Progenitor cell of endocrine pancreas (in vitro differentiated cells): ENCODE measurements at regions not wholly inside any gene's neighbourhood (a gene's known extent, or its start where the extent isn't known, plus 50 kb on each side); places are given as distances from the start of the nearest gene placed in this dataset.

Source experiments
- DNase-seq: peaks from one replicate; pipeline ENCODE4 v3.0.0; 2021; ENCODE audit warnings: low spot score; ENCODE audit not compliant: unreplicated experiment
- H3K27ac Mint-ChIP-seq: 2 replicates; pipeline ENCODE4 v1.8.0; 2021; ENCODE audit warnings: mild to moderate bottlenecking, moderate library complexity, mixed read lengths
- H3K27me3 Mint-ChIP-seq: 2 replicates; pipeline ENCODE4 v1.8.0; 2021; ENCODE audit warnings: mixed read lengths
- H3K36me3 Mint-ChIP-seq: 2 replicates; pipeline ENCODE4 v1.8.0; 2022; ENCODE audit warnings: mixed read lengths; ENCODE audit not compliant: insufficient read depth
- H3K4me1 Mint-ChIP-seq: 2 replicates; pipeline ENCODE4 v1.8.0; 2021; ENCODE audit warnings: low read depth, mixed read lengths
- H3K4me3 Mint-ChIP-seq: 2 replicates; pipeline ENCODE4 v1.8.0; 2021; ENCODE audit warnings: low read depth, mild to moderate bottlenecking, moderate library complexity, mixed read lengths
- H3K9me3 Mint-ChIP-seq: 2 replicates; pipeline ENCODE4 v1.8.0; 2021; ENCODE audit warnings: low read depth, mixed read lengths
- TF ChIP-seq, protein P1 (sequence below): fragments of 200-600 bp; sonication (generic); IDR thresholded peaks from one replicate; pipeline ENCODE4 v1.5.0; 2021; ENCODE audit warnings: antibody characterized with exemption, mild to moderate bottlenecking; ENCODE audit not compliant: unreplicated experiment

DNA sequence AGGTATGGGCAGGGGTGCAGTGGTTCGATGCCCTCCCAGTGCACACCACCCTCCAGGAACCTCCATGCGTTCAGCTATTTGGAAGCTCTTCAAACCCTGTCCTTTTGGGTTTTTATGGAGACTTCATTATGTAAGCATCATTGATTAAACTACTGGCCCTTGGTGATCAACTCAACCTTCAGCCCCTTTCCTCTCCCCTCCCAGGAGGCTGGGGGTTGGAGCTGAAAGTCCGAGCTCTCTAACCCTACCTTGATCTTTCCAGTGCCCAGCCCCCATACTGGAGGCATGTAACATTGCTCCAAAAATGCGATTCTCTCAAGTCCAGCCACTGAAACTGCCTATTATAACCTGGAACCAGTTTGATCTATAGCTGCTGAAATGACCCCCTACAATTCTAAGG is 188.1 kb downstream of the IPO8 start:
- Mint-ChIP-seq H3K27me3 (no peaks in the 10 kb centered on the region), H3K36me3 (no peaks in the 10 kb centered on the region), H3K4me1 (peaks cover 10% of the 10 kb centered on the region), H3K27ac (no peak overlapping the region), H3K4me3 (no peak overlapping the region), H3K9me3 (no peaks in the 10 kb centered on the region)
- TF ChIP-seq, protein P1, sequence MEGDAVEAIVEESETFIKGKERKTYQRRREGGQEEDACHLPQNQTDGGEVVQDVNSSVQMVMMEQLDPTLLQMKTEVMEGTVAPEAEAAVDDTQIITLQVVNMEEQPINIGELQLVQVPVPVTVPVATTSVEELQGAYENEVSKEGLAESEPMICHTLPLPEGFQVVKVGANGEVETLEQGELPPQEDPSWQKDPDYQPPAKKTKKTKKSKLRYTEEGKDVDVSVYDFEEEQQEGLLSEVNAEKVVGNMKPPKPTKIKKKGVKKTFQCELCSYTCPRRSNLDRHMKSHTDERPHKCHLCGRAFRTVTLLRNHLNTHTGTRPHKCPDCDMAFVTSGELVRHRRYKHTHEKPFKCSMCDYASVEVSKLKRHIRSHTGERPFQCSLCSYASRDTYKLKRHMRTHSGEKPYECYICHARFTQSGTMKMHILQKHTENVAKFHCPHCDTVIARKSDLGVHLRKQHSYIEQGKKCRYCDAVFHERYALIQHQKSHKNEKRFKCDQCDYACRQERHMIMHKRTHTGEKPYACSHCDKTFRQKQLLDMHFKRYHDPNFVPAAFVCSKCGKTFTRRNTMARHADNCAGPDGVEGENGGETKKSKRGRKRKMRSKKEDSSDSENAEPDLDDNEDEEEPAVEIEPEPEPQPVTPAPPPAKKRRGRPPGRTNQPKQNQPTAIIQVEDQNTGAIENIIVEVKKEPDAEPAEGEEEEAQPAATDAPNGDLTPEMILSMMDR, result no peak
- no peak for DNase-seq

DNA sequence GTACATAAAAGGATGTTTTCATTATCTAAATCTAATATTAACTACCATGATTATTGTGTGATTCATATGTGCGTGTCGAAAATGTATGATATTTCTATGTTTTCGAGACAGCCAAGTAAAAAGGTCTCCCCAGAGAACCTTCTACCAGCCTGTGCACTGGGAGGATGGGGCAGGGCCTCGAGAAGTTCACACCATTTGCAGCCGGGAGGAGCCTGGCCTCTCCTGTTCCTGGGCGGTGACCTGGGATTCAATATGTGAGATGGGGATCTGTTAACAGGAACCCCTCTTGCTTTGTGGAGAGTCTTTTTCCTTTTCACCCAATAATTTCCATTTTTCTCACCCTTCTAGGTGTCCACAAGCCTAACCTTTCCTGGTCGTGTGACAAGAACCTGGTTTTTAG is 189.3 kb downstream of the IPO8 start:
- DNase-seq, result no peak
- TF ChIP-seq, protein P1, result no peak
- H3K4me1 Mint-ChIP-seq, result peaks cover 12% of the 10 kb centered on the region
- H3K27me3 Mint-ChIP-seq, result no peaks in the 10 kb centered on the region
- no peaks in the 10 kb centered on the region for H3K36me3 Mint-ChIP-seq
- no peak overlapping the region for H3K27ac Mint-ChIP-seq
- no peaks in the 10 kb centered on the region for H3K9me3 Mint-ChIP-seq
- H3K4me3 Mint-ChIP-seq, result no peak overlapping the region

DNA sequence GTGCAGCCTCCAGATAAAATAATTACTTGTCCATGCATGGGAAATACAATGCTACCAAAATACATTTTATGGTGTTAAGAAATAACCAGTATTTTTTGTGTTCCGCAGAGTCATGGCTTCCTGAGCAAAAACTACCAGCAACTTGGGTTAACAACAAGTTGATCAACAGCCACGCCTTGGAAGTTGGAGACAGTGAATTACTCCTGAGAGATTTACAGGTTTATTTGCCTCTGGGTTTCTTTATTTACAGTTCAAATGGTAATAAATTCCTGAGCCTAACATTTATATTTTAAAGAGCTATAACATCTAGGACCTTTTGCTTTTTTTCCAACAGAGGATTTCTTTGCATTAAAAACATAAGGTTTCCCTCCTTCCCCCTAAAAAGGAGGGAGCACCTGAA is 194.0 kb downstream of the IPO8 start:
- no peaks in the 10 kb centered on the region for H3K36me3 Mint-ChIP-seq
- no peak for DNase-seq
- TF ChIP-seq, protein P1, result no peak
- no peaks in the 10 kb centered on the region for H3K9me3 Mint-ChIP-seq
- H3K27me3 Mint-ChIP-seq, result no peaks in the 10 kb centered on the region
- H3K4me1 Mint-ChIP-seq, result peaks cover 2% of the 10 kb centered on the region
- H3K27ac Mint-ChIP-seq, result no peak overlapping the region
- no peak overlapping the region for H3K4me3 Mint-ChIP-seq

DNA sequence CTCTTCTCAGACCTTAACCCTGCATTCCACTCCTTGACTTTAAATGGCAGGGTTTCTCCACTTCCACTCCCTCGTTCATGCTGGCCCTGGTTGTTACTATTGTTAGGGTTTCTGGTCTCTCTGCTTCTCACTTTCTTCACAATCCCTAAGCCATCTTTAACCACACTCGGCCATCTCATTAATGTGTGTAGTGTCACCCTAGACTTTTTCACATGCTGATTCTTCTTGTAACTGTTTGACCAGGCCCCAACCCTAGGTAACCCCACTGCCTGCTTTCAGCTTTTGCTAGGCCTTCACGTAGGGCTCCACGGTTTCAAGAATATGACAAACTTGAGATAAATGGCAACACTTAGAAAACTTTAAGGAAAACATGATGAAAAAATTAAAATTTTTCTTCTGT is 195.1 kb downstream of the IPO8 start:
- peaks cover 2% of the 10 kb centered on the region for H3K4me1 Mint-ChIP-seq
- TF ChIP-seq, protein P1, result no peak
- H3K27me3 Mint-ChIP-seq, result no peaks in the 10 kb centered on the region

GRCh38 chr12:30485230-30485890 is 210.3 kb downstream of the IPO8 start:
- Mint-ChIP-seq H3K4me3 (no peak overlapping the region), H3K4me1 (no peaks in the 10 kb centered on the region), H3K9me3 (no peaks in the 10 kb centered on the region), H3K36me3 (no peaks in the 10 kb centered on the region), H3K27me3 (no peaks in the 10 kb centered on the region), H3K27ac (no peak overlapping the region)
- no peak for DNase-seq
- TF ChIP-seq, protein P1, result no peak

More for the DNA sequence above, 195.1 kb downstream of the IPO8 start:
- Mint-ChIP-seq H3K9me3 (no peaks in the 10 kb centered on the region), H3K4me3 (no peak overlapping the region), H3K36me3 (no peaks in the 10 kb centered on the region), H3K27ac (no peak overlapping the region)
- DNase-seq, result no peak
